IMR-90 (cell line): ENCODE measurements at regions not wholly inside any gene's neighbourhood (a gene's known extent, or its start where the extent isn't known, plus 50 kb on each side); places are given as distances from the start of the nearest gene placed in this dataset.

Experiments used
- ATAC-seq: fragments of 200-7000 bp; cut with Tn5 transposase; 2 replicates; pipeline ENCODE4 v1.9.1; 2020; ENCODE audit warnings: low read depth, mild to moderate bottlenecking, moderate library complexity
- BruUV-seq: library from RNA; stranded (reverse); fragments of 400-500 nt; replicated peaks from 2 replicates; lab custom pipeline; 2021; lab: Mats Ljungman, UMichigan
- CTCF ChIA-PET: fragments of 300-600 bp; formaldehyde crosslinking; extraction: SDS; loops from one replicate; lab custom pipeline; 2021; ENCODE audit warnings: antibody characterized with exemption; lab: Yijun Ruan, JAX
- POLR2A ChIA-PET: fragments of 300-600 bp; sonication (Branson Sonifier 250); formaldehyde crosslinking; loops from one replicate; lab custom pipeline; 2022; ENCODE audit warnings: antibody characterized with exemption; ENCODE audit not compliant: unreplicated experiment; lab: Charles Lee
- DNase-seq: peaks from one replicate; pipeline ENCODE4 v3.0.0; 2013
- H2AFZ ChIP-seq: replicated peaks from 2 replicates; pipeline ENCODE3; 2013; ENCODE audit warnings: low read length, mild to moderate bottlenecking; ENCODE audit not compliant: poor library complexity
- H2AK5ac ChIP-seq: 2 replicates; pipeline ENCODE4 v1.6.1; 2013; ENCODE audit warnings: low read depth, low read length, inconsistent platforms
- H2AK9ac ChIP-seq: replicated peaks from 2 replicates; pipeline ENCODE3; 2013; ENCODE audit warnings: mild to moderate bottlenecking, low read depth, low read length, moderate library complexity; ENCODE audit not compliant: poor library complexity
- H2BK120ac ChIP-seq: 2 replicates; pipeline ENCODE4 v1.6.1; 2013; ENCODE audit warnings: low read depth, low read length, inconsistent platforms
- H2BK15ac ChIP-seq: 3 replicates; pipeline ENCODE4 v1.6.1; 2013; ENCODE audit warnings: low read depth, low read length, inconsistent platforms
- H2BK20ac ChIP-seq: 2 replicates; pipeline ENCODE4 v1.6.1; 2013; ENCODE audit warnings: low read depth, mild to moderate bottlenecking, inconsistent platforms, low read length, moderate library complexity
- H2BK5ac ChIP-seq: 2 replicates; pipeline ENCODE4 v1.6.1; 2013; ENCODE audit warnings: mild to moderate bottlenecking, low read depth, low read length, inconsistent platforms; ENCODE audit not compliant: poor library complexity, severe bottlenecking
- H3K14ac ChIP-seq: replicated peaks from 2 replicates; pipeline ENCODE4 v1.6.1; 2013; ENCODE audit warnings: low read depth, low read length, inconsistent platforms
- H3K18ac ChIP-seq: 2 replicates; pipeline ENCODE4 v1.6.1; 2013; ENCODE audit warnings: low read depth, low read length, control low read depth
- H3K23ac ChIP-seq: 2 replicates; pipeline ENCODE4 v1.6.1; 2013; ENCODE audit warnings: low read depth, low read length, inconsistent platforms
- H3K27ac ChIP-seq: 2 replicates; pipeline ENCODE4 v1.5.1; 2013; ENCODE audit warnings: mild to moderate bottlenecking, control low read depth, low read length; ENCODE audit not compliant: insufficient read depth
- H3K27me3 ChIP-seq: 2 replicates; pipeline ENCODE4 v1.6.1; 2013; ENCODE audit warnings: low read length; ENCODE audit not compliant: control insufficient read depth, insufficient read depth
- H3K36me3 ChIP-seq: 2 replicates; pipeline ENCODE4 v1.6.1; 2013; ENCODE audit warnings: low read length, mixed read lengths; ENCODE audit not compliant: control insufficient read depth, insufficient read depth
- H3K4ac ChIP-seq: 2 replicates; pipeline ENCODE4 v1.6.1; 2013; ENCODE audit warnings: low read depth, low read length, inconsistent platforms
- H3K4me1 ChIP-seq: 2 replicates; pipeline ENCODE4 v1.6.1; 2013; ENCODE audit warnings: low read length, mixed read lengths; ENCODE audit not compliant: control insufficient read depth, insufficient read depth
- H3K4me2 ChIP-seq: 2 replicates; pipeline ENCODE4 v1.6.1; 2013; ENCODE audit warnings: low read depth, mild to moderate bottlenecking, control low read depth, low read length, moderate library complexity
- H3K4me3 ChIP-seq: 2 replicates; pipeline ENCODE4 v1.5.1; 2013; ENCODE audit warnings: low read depth, mild to moderate bottlenecking, control low read depth, low read length, moderate library complexity; ENCODE audit not compliant: insufficient read depth
- H3K56ac ChIP-seq: 2 replicates; pipeline ENCODE4 v1.6.1; 2013; ENCODE audit warnings: low read length, inconsistent platforms; ENCODE audit not compliant: insufficient read depth; ENCODE audit errors: extremely low read depth
- H3K79me1 ChIP-seq, 2 experiments: 2 replicates each; pipeline ENCODE4 v1.6.1; 2013; ENCODE audit warnings: low read length in 2 of 2, inconsistent platforms in 1 of 2, low read depth in 1 of 2
- H3K9ac ChIP-seq: 2 replicates; pipeline ENCODE4 v1.6.1; 2013; ENCODE audit warnings: low read depth, low read length, control low read depth
- H3K9me1 ChIP-seq: 2 replicates; pipeline ENCODE4 v1.6.1; 2013; ENCODE audit warnings: low read length, inconsistent platforms; ENCODE audit not compliant: insufficient read depth
- H3K9me3 ChIP-seq: 2 replicates; pipeline ENCODE4 v1.6.1; 2013; ENCODE audit warnings: low read length; ENCODE audit not compliant: control insufficient read depth, insufficient read depth
- H4K20me1 ChIP-seq: 2 replicates; pipeline ENCODE4 v1.6.1; 2013; ENCODE audit warnings: low read length, inconsistent platforms; ENCODE audit not compliant: insufficient read depth
- H4K5ac ChIP-seq: 2 replicates; pipeline ENCODE4 v1.6.1; 2013; ENCODE audit warnings: mild to moderate bottlenecking, low read depth, low read length, control low read depth
- H4K8ac ChIP-seq, 2 experiments: 2 replicates each; pipeline ENCODE4 v1.6.1; 2013; ENCODE audit warnings: low read depth in 2 of 2, low read length in 2 of 2, control low read depth in 1 of 2, inconsistent platforms in 1 of 2
- H4K91ac ChIP-seq: 2 replicates; pipeline ENCODE4 v1.6.1; 2013; ENCODE audit warnings: low read depth, low read length, inconsistent platforms; ENCODE audit not compliant: insufficient read depth
- BHLHE40 ChIP-seq: fragments of 150-350 bp; IDR thresholded peaks from 2 replicates; pipeline ENCODE4 v1.6.1; 2016; ENCODE audit warnings: mild to moderate bottlenecking, low read depth, low read length
- CEBPB ChIP-seq: IDR thresholded peaks from 2 replicates; pipeline ENCODE4 v1.6.1; 2012; ENCODE audit warnings: low read depth, low read length, improper control_type of control experiment
- CHD1 ChIP-seq: IDR thresholded peaks from 2 replicates; pipeline ENCODE4 v1.6.1; 2012; ENCODE audit warnings: low read depth, low read length, improper control_type of control experiment
- CTCF ChIP-seq: conservative IDR thresholded peaks from 2 replicates; pipeline ENCODE4 v1.5.1; 2012; ENCODE audit warnings: mild to moderate bottlenecking, low read depth, low read length, improper control_type of control experiment
- ELK1 ChIP-seq: fragments of 150-350 bp; IDR thresholded peaks from 2 replicates; pipeline ENCODE4 v1.6.1; 2016; ENCODE audit warnings: low read depth, mild to moderate bottlenecking, low read length, moderate library complexity, borderline replicate concordance
- FOS ChIP-seq: fragments of 150-350 bp; IDR thresholded peaks from 2 replicates; pipeline ENCODE4 v1.6.1; 2016; ENCODE audit warnings: low read depth, low read length
- MAFK ChIP-seq: IDR thresholded peaks from 2 replicates; pipeline ENCODE4 v1.6.1; 2012; ENCODE audit warnings: low read depth, low read length, improper control_type of control experiment
- MAZ ChIP-seq: IDR thresholded peaks from 2 replicates; pipeline ENCODE4 v1.6.1; 2012; ENCODE audit warnings: low read depth, mild to moderate bottlenecking, low read length, improper control_type of control experiment, moderate library complexity, borderline replicate concordance
- MXI1 ChIP-seq: IDR thresholded peaks from 2 replicates; pipeline ENCODE4 v1.6.1; 2012; ENCODE audit warnings: low read depth, mild to moderate bottlenecking, low read length, moderate library complexity, borderline replicate concordance
- NFE2L2 ChIP-seq: fragments of 150-350 bp; IDR thresholded peaks from 2 replicates; pipeline ENCODE4 v1.6.1; 2016; ENCODE audit warnings: low read depth, mild to moderate bottlenecking, low read length
- POLR2A ChIP-seq: IDR thresholded peaks from 2 replicates; pipeline ENCODE4 v1.6.1; 2012; ENCODE audit warnings: mild to moderate bottlenecking, low read depth, low read length
- RAD21 ChIP-seq: IDR thresholded peaks from 2 replicates; pipeline ENCODE4 v1.6.1; 2012; ENCODE audit warnings: low read length, improper control_type of control experiment
- RCOR1 ChIP-seq: IDR thresholded peaks from 2 replicates; pipeline ENCODE4 v1.6.1; 2012; ENCODE audit warnings: mild to moderate bottlenecking, low read length, improper control_type of control experiment; ENCODE audit not compliant: insufficient replicate concordance
- RFX5 ChIP-seq: IDR thresholded peaks from 2 replicates; pipeline ENCODE4 v1.8.0; 2012; ENCODE audit warnings: low read depth, mild to moderate bottlenecking, low read length, moderate library complexity
- SMC3 ChIP-seq: fragments of 150-350 bp; IDR thresholded peaks from 2 replicates; pipeline ENCODE4 v1.6.1; 2016; ENCODE audit warnings: low read depth, mild to moderate bottlenecking, antibody characterized with exemption, low read length, moderate library complexity
- USF2 ChIP-seq: fragments of 150-350 bp; IDR thresholded peaks from 2 replicates; pipeline ENCODE4 v1.6.1; 2017; ENCODE audit warnings: mild to moderate bottlenecking, antibody characterized with exemption, low read length, low read depth
- WGBS, 2 experiments: methylation state at CpG; one replicate each; pipeline versions ENCODE4 v1.1.5 to v1.1.7; 2013; ENCODE audit warnings: missing lambda C conversion rate in 2 of 2; ENCODE audit not compliant: insufficient read length in 1 of 2; ENCODE audit errors: extremely low coverage in 2 of 2; 5-methylcytosine and 5-hydroxymethylcytosine counted together
- dilution Hi-C: fragments of 300-500 bp; cut with HindIII; formaldehyde crosslinking; loops from one replicate; pipeline ENCODE4 v1.14.3; 2018; ENCODE audit warnings: low sequenced_read_pairs; ENCODE audit not compliant: unreplicated experiment
- in situ Hi-C: fragments of 300-500 bp; cut with MboI; formaldehyde crosslinking; loops from 3 replicates; pipeline ENCODE4 v1.14.3; 2019; ENCODE audit warnings: low sequenced_read_pairs, inconsistent platforms, mixed read lengths
- intact Hi-C: fragments of 100-400 bp; cut with micrococcal nuclease; formaldehyde crosslinking; loops from 2 replicates; pipeline ENCODE4 v1.10.0; 2022

- H3K9me1 ChIP-seq, result no peaks in the 10 kb centered on the region
- BruUV-seq, result no TSS peak
- ChIA-PET CTCF (interaction anchor here (0.6 kb wide), 1 partner anchor 773 kb away, joined by 3 read pairs; no protein-coding TSS in a partner anchor), POLR2A (no interaction called here)
- H3K18ac ChIP-seq, result no peak overlapping the region
- no peak overlapping the region for H3K56ac ChIP-seq
- H2AFZ ChIP-seq, result no peak overlapping the region
- TF ChIP-seq MAZ (no peak), USF2 (no peak), SMC3 (no peak), ELK1 (no peak), FOS (no peak), RAD21 (no peak), RCOR1 (no peak), NFE2L2 (no peak), CTCF (no peak), RFX5 (no peak), MXI1 (no peak), MAFK (no peak), BHLHE40 (no peak), POLR2A (no peak), CHD1 (no peak), CEBPB (no peak)
- no peak overlapping the region for H2BK5ac ChIP-seq
- H3K27me3 ChIP-seq, result no peaks in the 10 kb centered on the region
- no peak overlapping the region for H3K4ac ChIP-seq
- H4K8ac ChIP-seq, result no peak overlapping the region
- H3K79me1 ChIP-seq, result no peaks in the 10 kb centered on the region
- dilution Hi-C loops, result no loop called here
- no peak overlapping the region for H2BK15ac ChIP-seq
- H3K9me3 ChIP-seq, result no peaks in the 10 kb centered on the region
- peak; percentile 42 for DNase-seq
- intact Hi-C loops, result no loop called here
- no peak overlapping the region for H3K9ac ChIP-seq
- no peak overlapping the region for H2AK9ac ChIP-seq
- 0% methylated on average over 1 of the region's 1 CpG; no CpG with 5 or more reads in 1 of the 2 experiments for WGBS, 2 experiments
- no peaks in the 10 kb centered on the region for H3K4me1 ChIP-seq
- H3K36me3 ChIP-seq, result no peaks in the 10 kb centered on the region
- H3K4me2 ChIP-seq, result no peak overlapping the region
- no peak overlapping the region for H4K5ac ChIP-seq
- no peak overlapping the region for H4K91ac ChIP-seq
- in situ Hi-C loops, result no loop called here
- no peak overlapping the region for H2BK120ac ChIP-seq
- no peak overlapping the region for H2AK5ac ChIP-seq
- no peak overlapping the region for H2BK20ac ChIP-seq
- no peak overlapping the region for H3K4me3 ChIP-seq
- no peak; the same call in 1 of the 2 replicates for ATAC-seq
- no peak overlapping the region for H3K23ac ChIP-seq
- no peak overlapping the region for H3K27ac ChIP-seq
- no peaks in the 10 kb centered on the region for H4K20me1 ChIP-seq
- H3K14ac ChIP-seq, result no peak overlapping the region
Measured at GRCh38 chr2:225806105-225806504, 406.6 kb downstream of the NYAP2 start.
